GM21619 (cell line): ENCODE measurements at regions not wholly inside any gene's neighbourhood (a gene's known extent, or its start where the extent isn't known, plus 50 kb on each side); places are given as distances from the start of the nearest gene placed in this dataset.

Experiments
- ATAC-seq: cut with Tn5 transposase; IDR thresholded peaks from one replicate; pipeline ENCODE4 v1.9.1; 2021; ENCODE audit not compliant: unreplicated experiment

GRCh38 chr2:146229508-146230155 is 1615.2 kb upstream of the ACVR2A start:
- no peak for ATAC-seq

GRCh38 chr2:146228466-146229058 is 1616.3 kb upstream of the ACVR2A start:
- ATAC-seq, result peak; percentile 68

- ATAC-seq, result no peak
Measured at GRCh38 chr2:146228020-146228393, 1616.8 kb upstream of the ACVR2A start.

DNA sequence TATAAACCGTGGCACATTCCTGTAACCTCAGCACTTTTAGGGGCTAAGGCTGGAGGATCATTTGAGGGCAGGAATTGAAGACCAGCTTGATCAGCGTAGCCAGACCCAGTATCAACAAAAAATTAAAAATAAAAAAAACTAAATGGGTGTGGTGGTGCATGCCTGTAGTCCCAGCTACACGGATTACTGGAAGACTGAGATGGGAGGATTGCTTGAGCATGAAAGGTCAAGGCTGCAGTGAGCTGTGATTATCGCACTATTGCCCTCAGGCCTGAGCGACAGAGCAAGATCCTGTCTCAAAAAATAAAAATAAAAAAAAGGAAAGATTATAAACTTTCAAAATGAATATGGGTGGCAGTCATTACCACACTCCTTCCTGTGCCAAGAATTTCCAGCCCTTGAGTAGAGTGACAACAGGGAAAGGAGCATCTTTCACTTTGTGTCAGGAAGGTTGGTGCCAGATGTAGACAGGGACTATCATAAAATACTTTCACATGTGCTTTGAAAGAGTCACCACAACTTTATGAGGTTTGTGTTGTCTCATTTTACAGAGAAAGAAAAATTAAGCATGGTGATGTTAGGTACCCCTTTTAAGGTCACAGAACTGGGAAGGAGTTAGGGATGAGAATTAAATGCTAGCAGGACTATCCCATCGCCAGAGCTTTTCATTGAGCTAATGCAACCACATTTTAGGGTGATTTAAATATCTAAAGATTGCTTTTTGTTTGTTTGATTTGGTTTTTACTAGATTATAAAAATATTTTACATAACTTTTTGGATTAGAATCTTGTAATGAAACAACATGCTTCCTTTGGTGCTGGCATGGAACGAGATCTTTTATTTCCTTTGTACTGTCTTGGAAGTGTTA is 1617.4 kb upstream of the ACVR2A start:
- ATAC-seq, result no peak

DNA sequence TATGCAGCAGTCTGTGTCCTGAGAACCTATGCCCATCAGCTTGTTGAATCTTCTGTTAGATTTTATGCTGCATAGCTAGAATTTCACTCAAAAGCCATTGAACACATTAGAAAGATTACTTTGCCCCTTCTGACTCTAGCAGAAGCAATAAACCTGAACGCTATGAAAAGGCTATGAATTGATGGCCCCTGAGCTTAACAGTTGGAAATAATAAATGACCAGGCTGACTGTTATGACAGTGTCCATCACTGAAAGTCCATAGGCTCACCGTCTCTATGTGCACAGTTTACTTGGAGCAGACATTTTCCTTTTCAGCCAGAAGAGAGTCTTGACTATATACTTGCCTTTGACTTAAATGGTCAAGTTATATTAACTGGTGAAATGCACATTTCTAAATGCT is 1618.8 kb upstream of the ACVR2A start:
- no peak for ATAC-seq

DNA sequence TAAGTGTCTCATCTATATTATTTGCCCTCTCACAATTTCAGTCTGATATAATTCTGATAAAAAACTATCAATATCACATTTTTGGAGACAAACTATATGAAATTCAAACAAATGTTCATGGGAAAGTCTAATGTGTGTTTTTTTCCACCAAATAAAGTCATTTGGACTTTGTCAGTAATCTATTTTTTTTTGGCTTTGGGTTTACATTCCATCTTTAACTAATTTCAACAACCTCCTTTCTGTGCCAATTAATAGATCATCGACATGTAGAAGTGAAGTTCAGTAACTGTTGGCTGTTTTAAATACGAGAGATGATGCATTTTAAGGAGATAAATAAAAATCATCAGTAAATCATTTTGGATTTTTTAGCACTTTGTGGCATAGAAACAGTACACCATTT is 1623.0 kb upstream of the ACVR2A start:
- ATAC-seq, result no peak

- no peak for ATAC-seq
Measured at GRCh38 chr2:146220957-146221356, 1623.9 kb upstream of the ACVR2A start.

- no peak for ATAC-seq
Measured at GRCh38 chr2:146214394-146214929, 1630.4 kb upstream of the ACVR2A start.

DNA sequence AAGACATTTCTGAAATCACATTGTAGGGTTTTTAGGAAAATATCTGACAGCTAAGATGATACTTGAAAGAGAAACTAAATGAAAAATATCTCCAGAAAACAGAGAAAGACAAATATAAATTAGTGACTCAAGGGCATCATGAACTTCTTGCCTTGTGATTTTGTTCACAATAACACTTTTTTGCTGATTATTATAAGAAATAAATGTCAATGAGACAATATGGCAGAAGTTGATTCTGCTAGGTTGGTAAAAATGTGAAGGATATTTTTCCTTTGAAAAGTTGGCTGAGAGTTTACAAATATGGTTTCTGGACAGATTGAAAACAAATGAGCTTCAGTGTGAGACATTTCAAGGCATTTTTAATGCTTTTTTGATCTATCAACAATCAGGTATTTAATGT is 1631.2 kb upstream of the ACVR2A start:
- no peak for ATAC-seq

GRCh38 chr2:146212602-146213001 is 1632.2 kb upstream of the ACVR2A start:
- ATAC-seq, result no peak

- ATAC-seq, result no peak
Measured at GRCh38 chr2:146209842-146210275, 1635.0 kb upstream of the ACVR2A start.

GRCh38 chr2:146207901-146208300 is 1636.9 kb upstream of the ACVR2A start:
- ATAC-seq, result no peak

DNA sequence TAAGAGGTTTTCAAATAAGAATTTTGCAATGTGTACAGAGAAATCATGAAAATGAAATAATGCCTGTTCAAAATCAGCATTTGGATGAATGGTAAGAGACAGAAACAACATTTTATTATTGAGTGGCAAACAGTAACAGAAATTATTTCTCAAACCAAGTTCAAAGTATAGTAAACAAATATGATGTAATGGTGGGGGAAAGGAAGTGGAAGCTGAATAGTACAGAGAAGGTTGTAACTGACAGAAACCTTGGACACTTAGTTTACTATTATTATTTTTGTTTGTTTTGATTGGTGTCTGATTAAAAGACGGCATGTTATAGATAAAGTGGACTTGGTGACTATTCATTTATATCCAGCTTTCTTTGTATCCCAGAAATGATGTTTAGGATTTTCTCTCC is 1637.4 kb upstream of the ACVR2A start:
- ATAC-seq, result no peak

GRCh38 chr2:146203064-146203624 is 1641.7 kb upstream of the ACVR2A start:
- ATAC-seq, result no peak

DNA sequence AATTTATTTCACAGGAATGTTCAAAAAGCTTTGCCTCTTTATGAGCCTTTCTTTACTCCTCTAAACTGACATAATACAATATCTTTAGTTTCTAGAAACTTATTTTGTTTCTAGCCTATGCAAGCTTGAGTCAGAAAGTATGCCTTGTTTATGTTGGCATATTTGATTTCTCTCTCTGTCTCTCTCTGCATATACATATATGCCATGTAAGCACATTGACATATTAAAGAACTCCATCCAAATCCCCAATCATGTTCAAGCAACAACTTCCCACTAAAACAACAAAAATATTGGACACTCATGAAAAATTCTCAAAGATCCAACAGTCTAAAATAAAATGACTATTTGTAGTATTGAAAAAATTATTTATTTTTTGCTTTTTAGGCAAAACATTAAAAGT is 1651.2 kb upstream of the ACVR2A start:
- no peak for ATAC-seq

GRCh38 chr2:146189541-146189940 is 1655.3 kb upstream of the ACVR2A start:
- no peak for ATAC-seq

GRCh38 chr2:146173934-146174333 is 1654.0 kb upstream of the ZEB2 start:
- ATAC-seq, result no peak

- ATAC-seq, result no peak
Measured at GRCh38 chr2:146161256-146161882, 1641.5 kb upstream of the ZEB2 start.

DNA sequence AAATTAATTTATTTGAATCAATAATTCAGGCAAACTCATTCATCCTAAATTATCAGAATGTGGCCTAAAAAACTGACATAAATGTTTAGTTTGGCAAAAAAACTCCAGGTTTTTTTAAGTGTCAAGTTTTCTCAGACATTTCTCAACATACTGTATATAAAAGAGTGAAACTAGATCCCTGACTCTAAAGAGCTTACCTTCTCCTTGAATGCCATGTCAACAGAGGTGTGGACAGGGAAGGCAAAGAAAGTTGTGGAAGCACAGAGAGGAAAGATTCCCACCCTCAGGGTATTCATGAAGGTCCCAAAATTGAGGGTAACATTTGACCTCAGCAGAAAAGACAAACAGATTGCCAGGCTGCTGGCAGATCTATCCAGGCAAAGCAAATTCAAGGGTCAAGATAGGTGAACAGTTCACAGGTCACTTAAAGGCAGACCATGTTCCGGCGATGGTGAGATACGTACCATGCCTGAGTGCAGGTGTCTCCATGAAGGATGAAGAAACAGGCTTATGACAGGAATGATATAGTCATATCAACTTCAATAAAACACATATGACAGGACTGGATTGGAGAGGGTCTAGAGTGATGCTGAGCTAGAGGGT is 1638.3 kb upstream of the ZEB2 start:
- no peak for ATAC-seq

GRCh38 chr2:146147448-146148012 is 1627.6 kb upstream of the ZEB2 start:
- ATAC-seq, result no peak
